Neutrophil (primary cell): ENCODE measurements at regions not wholly inside any gene's neighbourhood (a gene's known extent, or its start where the extent isn't known, plus 50 kb on each side); places are given as distances from the start of the nearest gene placed in this dataset.
"Not testable (repeated sequence)": the region's sequence is repeated elsewhere in the genome, so short reads cannot be mapped to it uniquely, and the experiment has no call there.

Experiments used
- H3K27ac ChIP-seq: fragments of 200-600 bp; sonication (generic); 2 replicates; pipeline ENCODE4 v1.5.1; 2016; ENCODE audit warnings: mild to moderate bottlenecking, moderate library complexity
- H3K27me3 ChIP-seq: fragments of 200-600 bp; sonication (generic); 2 replicates; pipeline ENCODE4 v1.6.0; 2016; ENCODE audit warnings: mild to moderate bottlenecking
- H3K36me3 ChIP-seq: fragments of 200-600 bp; sonication (generic); 2 replicates; pipeline ENCODE4 v1.5.1; 2017
- H3K4me1 ChIP-seq, 2 experiments: fragments of 200-600 bp in 1 of 2; sonication (generic) in 1 of 2; 1 replicate in 1 of 2; 2 replicates in 1 of 2; pipeline versions ENCODE4 v1.5.1 to v1.6.1; 2013 to 2016; ENCODE audit warnings: low read depth in 1 of 2, low read length in 1 of 2, mild to moderate bottlenecking in 1 of 2, moderate library complexity in 1 of 2; ENCODE audit not compliant: control insufficient read depth in 1 of 2, insufficient read depth in 1 of 2
- H3K4me3 ChIP-seq, 2 experiments: fragments of 200-600 bp in 1 of 2; sonication (generic) in 1 of 2; 1 replicate in 1 of 2; 2 replicates in 1 of 2; pipeline ENCODE4 v1.5.1; 2013 to 2016; ENCODE audit warnings: low read depth in 1 of 2, low read length in 1 of 2, mild to moderate bottlenecking in 1 of 2, moderate library complexity in 1 of 2
- H3K9me3 ChIP-seq: fragments of 200-600 bp; sonication (generic); 2 replicates; pipeline ENCODE4 v1.5.1; 2016
- TF ChIP-seq, protein P1 (sequence below): fragments of 200-600 bp; sonication (generic); IDR thresholded peaks from 2 replicates; pipeline ENCODE4 v1.5.1; 2016; ENCODE audit warnings: antibody characterized with exemption

DNA sequence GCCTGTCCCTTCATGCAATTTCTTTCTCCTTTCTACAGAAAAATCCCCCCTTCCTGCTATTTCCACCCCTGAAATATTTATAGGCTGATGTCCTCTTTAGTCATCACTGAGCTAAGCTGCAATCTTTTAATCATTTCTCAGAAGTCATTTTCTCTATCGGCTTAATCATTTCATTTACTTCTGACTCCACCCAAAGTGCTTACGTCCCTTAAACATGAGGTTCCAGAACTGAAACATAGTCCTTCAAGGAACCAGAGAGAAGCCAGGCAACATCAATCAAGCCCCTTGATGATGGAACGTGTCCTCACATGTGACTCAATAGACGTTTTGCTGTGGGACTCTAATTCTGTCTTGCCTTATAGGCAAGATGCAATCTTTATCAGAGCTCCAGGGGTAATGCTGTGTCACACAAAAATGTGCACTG is 148.7 kb upstream of the KRR1 start:
- no peaks in the 10 kb centered on the region for H3K36me3 ChIP-seq
- H3K9me3 ChIP-seq: no peaks in the 10 kb centered on the region
- no peak overlapping the region for H3K27ac ChIP-seq
- H3K27me3 ChIP-seq: no peaks in the 10 kb centered on the region
- H3K4me1 ChIP-seq: no peaks in the 10 kb centered on the region
- no peak overlapping the region for H3K4me3 ChIP-seq
- TF ChIP-seq, protein P1, sequence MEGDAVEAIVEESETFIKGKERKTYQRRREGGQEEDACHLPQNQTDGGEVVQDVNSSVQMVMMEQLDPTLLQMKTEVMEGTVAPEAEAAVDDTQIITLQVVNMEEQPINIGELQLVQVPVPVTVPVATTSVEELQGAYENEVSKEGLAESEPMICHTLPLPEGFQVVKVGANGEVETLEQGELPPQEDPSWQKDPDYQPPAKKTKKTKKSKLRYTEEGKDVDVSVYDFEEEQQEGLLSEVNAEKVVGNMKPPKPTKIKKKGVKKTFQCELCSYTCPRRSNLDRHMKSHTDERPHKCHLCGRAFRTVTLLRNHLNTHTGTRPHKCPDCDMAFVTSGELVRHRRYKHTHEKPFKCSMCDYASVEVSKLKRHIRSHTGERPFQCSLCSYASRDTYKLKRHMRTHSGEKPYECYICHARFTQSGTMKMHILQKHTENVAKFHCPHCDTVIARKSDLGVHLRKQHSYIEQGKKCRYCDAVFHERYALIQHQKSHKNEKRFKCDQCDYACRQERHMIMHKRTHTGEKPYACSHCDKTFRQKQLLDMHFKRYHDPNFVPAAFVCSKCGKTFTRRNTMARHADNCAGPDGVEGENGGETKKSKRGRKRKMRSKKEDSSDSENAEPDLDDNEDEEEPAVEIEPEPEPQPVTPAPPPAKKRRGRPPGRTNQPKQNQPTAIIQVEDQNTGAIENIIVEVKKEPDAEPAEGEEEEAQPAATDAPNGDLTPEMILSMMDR: no peak

DNA sequence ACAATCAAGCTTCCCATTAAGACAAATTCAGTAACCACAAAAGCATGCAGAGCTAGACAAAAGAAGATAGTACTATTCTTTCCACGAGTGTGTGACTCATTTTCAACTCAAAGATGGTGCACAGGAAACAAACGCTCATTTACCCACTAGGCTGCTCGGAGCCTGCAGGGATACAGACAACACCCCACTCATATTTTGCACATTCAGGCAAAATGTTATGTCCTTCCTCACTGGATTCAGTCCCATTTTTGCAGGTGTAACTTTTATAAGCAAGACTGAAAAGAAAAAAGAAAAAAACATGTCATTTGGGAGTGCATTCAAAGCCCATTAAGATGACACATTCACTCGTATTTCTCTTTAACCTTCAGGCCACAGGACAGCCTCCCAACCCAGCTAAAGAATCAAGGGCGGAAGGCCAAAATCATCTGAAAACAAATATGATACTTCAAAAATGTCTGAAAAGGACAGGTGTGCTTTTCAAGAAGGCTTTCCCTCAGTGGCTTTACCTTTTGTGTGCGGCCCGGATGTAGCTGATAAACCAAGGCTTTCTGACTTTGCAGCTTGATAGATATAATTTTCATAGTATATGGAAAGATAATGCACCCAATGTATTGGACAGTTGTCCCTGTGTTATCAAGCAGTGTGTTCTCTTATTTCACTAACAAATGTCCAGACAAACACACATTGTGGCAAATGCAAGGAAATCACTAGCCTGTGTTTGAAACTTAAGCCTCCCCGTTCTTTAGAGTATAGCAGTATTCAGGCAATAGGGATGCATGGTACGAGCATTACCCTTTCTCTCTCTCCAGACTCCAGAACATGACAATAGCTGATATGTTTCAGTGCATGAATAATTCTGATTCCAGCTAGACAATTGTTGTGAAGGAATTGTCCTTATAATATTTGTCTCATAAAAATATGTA is 147.8 kb upstream of the KRR1 start:
- Histone ChIP-seq H3K9me3 (no peaks in the 10 kb centered on the region), H3K36me3 (no peaks in the 10 kb centered on the region), H3K4me3 (no peak overlapping the region), H3K4me1 (no peaks in the 10 kb centered on the region), H3K27ac (no peak overlapping the region), H3K27me3 (no peaks in the 10 kb centered on the region)
- TF ChIP-seq, protein P1: no peak

DNA sequence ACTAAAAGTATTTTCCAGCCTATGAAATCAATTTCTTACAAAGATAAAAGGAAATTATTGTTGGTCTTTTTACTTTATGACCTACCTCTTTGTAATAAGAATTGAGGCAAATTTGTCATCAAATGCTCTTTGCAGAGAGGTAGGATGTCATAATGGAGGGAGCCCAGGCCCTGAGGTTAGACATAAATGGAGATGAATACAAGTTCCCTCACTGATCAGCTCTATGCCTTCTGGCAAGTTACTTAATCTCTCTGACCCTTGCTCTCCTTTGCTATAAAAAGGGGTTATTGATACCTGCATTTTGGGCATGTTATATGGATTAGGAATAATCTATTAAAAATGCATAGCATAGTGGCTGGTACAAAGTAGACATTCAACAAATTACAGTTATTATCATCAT is 146.9 kb upstream of the KRR1 start:
- no peaks in the 10 kb centered on the region for H3K27me3 ChIP-seq
- H3K36me3 ChIP-seq: no peaks in the 10 kb centered on the region
- H3K27ac ChIP-seq: no peak overlapping the region
- H3K4me3 ChIP-seq: no peak overlapping the region
- TF ChIP-seq, protein P1: no peak
- no peaks in the 10 kb centered on the region for H3K9me3 ChIP-seq
- no peaks in the 10 kb centered on the region for H3K4me1 ChIP-seq

DNA sequence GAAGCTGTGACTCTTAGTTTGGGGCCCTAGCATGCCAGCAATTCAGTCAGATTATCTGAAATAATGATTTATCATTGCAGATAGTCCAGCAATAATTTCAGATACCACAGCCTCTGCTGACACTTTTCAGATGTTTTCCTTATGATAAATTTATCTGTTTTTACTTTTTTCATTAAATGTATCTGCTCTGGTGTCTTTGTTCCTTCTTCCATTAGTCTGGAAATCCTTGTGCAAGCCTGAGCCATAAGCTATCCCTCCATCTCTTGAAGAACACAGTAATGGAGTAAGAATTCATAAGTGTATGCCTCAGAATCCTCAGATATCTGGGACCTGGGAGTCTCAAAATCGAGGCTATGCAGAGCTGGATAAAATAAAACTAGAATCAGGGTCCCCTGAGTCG is 146.4 kb upstream of the KRR1 start:
- Histone ChIP-seq H3K4me1 (no peaks in the 10 kb centered on the region), H3K36me3 (no peaks in the 10 kb centered on the region), H3K27me3 (no peaks in the 10 kb centered on the region), H3K27ac (no peak overlapping the region), H3K4me3 (no peak overlapping the region), H3K9me3 (no peaks in the 10 kb centered on the region)
- TF ChIP-seq, protein P1: no peak

DNA sequence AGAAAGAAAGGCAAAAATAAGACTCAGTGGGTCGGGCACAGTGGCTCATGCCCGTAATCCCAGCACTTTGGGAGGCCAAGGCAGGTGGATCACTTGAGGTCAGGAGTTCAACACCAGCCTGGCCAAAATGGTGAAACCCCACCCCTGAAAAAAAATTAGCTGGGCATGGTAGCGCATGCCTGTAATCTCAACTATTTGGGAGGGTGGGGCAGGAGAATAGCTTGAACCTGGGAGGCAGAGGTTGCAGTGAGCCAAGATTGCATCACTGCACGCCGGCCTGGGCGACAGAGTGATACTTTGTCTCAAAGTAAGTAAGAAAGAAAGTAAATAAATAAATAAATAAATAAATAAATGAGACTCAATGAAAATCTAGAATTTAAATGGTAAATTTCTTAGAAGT is 145.9 kb upstream of the KRR1 start:
- H3K4me1 ChIP-seq, H3K27ac ChIP-seq, H3K9me3 ChIP-seq: not testable (repeated sequence)

DNA sequence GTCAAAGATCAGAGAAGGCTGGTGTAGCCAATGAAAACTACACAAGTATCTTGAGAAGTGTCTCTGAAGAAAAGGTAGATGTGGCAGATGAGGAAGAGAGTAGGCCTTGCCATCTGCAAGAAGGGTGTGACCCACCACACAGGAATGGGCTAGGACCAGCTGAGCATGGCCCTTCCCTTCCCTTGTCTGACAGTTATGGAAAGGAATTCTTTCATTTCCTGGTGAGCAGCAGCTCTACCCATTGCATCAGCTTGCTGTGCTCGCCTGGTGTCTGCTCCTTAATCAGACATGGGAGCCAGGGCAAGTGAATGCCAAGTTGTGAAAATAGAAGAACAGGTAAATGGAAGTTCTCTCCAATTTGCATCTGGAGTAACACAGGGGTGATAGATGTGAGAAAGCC is 145.2 kb upstream of the KRR1 start:
- H3K27me3 ChIP-seq: no peaks in the 10 kb centered on the region
- H3K4me3 ChIP-seq: no peak overlapping the region
- no peaks in the 10 kb centered on the region for H3K9me3 ChIP-seq
- H3K27ac ChIP-seq: no peak overlapping the region
- TF ChIP-seq, protein P1: no peak
- H3K36me3 ChIP-seq: no peaks in the 10 kb centered on the region
- H3K4me1 ChIP-seq: no peaks in the 10 kb centered on the region

More for the DNA sequence above, 145.9 kb upstream of the KRR1 start:
- H3K4me3 ChIP-seq, H3K27me3 ChIP-seq, H3K36me3 ChIP-seq: not testable (repeated sequence)
